GM12878 (cell line): ENCODE measurements at regions not wholly inside any gene's neighbourhood (a gene's known extent, or its start where the extent isn't known, plus 50 kb on each side); places are given as distances from the start of the nearest gene placed in this dataset.

Experiments used
- ATAC-seq: fragments of 200-7000 bp; cut with Tn5 transposase; 3 replicates; pipeline ENCODE4 v1.9.1; 2020; ENCODE audit warnings: mild to moderate bottlenecking, moderate library complexity
- BruUV-seq: library from RNA; stranded (reverse); fragments of 400-500 nt; replicated peaks from 2 replicates; lab custom pipeline; 2021; lab: Mats Ljungman, UMichigan
- CTCF ChIA-PET: fragments of 300-600 bp; sonication (Branson Sonifier 250); formaldehyde crosslinking; extraction: SDS; loops from one replicate; lab custom pipeline; 2021; ENCODE audit warnings: inconsistent platforms; lab: Yijun Ruan, JAX
- POLR2A ChIA-PET: fragments of 350-600 bp; formaldehyde crosslinking; extraction: SDS; loops from one replicate; lab custom pipeline; 2021; ENCODE audit warnings: inconsistent platforms; lab: Charles Lee
- RAD21 ChIA-PET: fragments of 300-600 bp; sonication (Branson Sonifier 250); formaldehyde crosslinking; loops from one replicate; lab custom pipeline; 2023; ENCODE audit warnings: antibody characterized with exemption; ENCODE audit not compliant: unreplicated experiment; lab: Charles Lee
- SMC1A ChIA-PET: fragments of 300-600 bp; sonication (Branson Sonifier 250); formaldehyde crosslinking; loops from one replicate; lab custom pipeline; 2023; ENCODE audit not compliant: unreplicated experiment, uncharacterized antibody; lab: Charles Lee
- DNase-seq: peaks from one replicate; pipeline ENCODE4 v3.0.0-alpha.2; 2011; ENCODE audit warnings: low read depth, low spot score
- FAIRE-seq: peaks from 3 replicates; lab custom pipeline; 2011; peaks lifted over from hg19 to GRCh38; lab: Jason Lieb, UNC
- H2AFZ ChIP-seq: 2 replicates; pipeline ENCODE4 v1.6.0; 2011; ENCODE audit warnings: low read depth, low read length, control low read depth; ENCODE audit not compliant: control insufficient read depth
- H3K27ac ChIP-seq: 2 replicates; pipeline ENCODE4 v1.5.1; 2011; ENCODE audit warnings: control low read depth; ENCODE audit not compliant: control insufficient read depth, insufficient read depth
- H3K27me3 ChIP-seq, 2 experiments: replicated peaks in 1 of 2; 2 replicates each; pipeline versions ENCODE4 v1.6.0 to v1.6.1; 2011; ENCODE audit warnings: low read length in 1 of 2; ENCODE audit not compliant: control insufficient read depth in 2 of 2, insufficient read depth in 2 of 2
- H3K36me3 ChIP-seq, 2 experiments: 2 replicates each; pipeline ENCODE4 v1.5.1; 2011; ENCODE audit warnings: low read length in 1 of 2; ENCODE audit not compliant: control insufficient read depth in 2 of 2, insufficient read depth in 2 of 2
- H3K4me1 ChIP-seq: 2 replicates; pipeline ENCODE4 v1.6.1; 2011; ENCODE audit warnings: mild to moderate bottlenecking, low read length, moderate library complexity, mixed read lengths; ENCODE audit not compliant: control insufficient read depth, insufficient read depth
- H3K4me2 ChIP-seq: 2 replicates; pipeline ENCODE4 v1.6.0; 2011; ENCODE audit warnings: control low read depth; ENCODE audit not compliant: control insufficient read depth, insufficient read depth
- H3K4me3 ChIP-seq: fragments of 200-600 bp; sonication (generic); 2 replicates; pipeline ENCODE4 v1.5.1; 2016
- H3K79me2 ChIP-seq: 2 replicates; pipeline ENCODE4 v1.6.0; 2011; ENCODE audit warnings: low read length; ENCODE audit not compliant: control insufficient read depth, insufficient read depth
- H3K9ac ChIP-seq: 2 replicates; pipeline ENCODE4 v1.8.0; 2011; ENCODE audit warnings: low read length, control low read depth, mixed read lengths; ENCODE audit not compliant: control insufficient read depth, insufficient read depth
- H3K9me3 ChIP-seq: replicated peaks from 3 replicates; pipeline ENCODE4 v1.5.1; 2011; ENCODE audit warnings: mild to moderate bottlenecking, low read length; ENCODE audit not compliant: control insufficient read depth, insufficient read depth
- H4K20me1 ChIP-seq: 2 replicates; pipeline ENCODE4 v1.6.0; 2011; ENCODE audit not compliant: control insufficient read depth, insufficient read depth
- CBX3 ChIP-seq: fragments of 200-600 bp; sonication (generic); IDR thresholded peaks from 2 replicates; pipeline ENCODE4 v1.6.1; 2016; ENCODE audit warnings: low read depth, borderline replicate concordance
- CBX5 ChIP-seq: sonication (generic); IDR thresholded peaks from 2 replicates; pipeline ENCODE4 v1.6.1; 2016; ENCODE audit warnings: low read depth, moderate library complexity, mild to moderate bottlenecking, inconsistent platforms
- CHD2 ChIP-seq: IDR thresholded peaks from 2 replicates; pipeline ENCODE4 v1.6.1; 2011; ENCODE audit warnings: low read depth, low read length, improper control_type of control experiment, borderline replicate concordance
- DPF2 ChIP-seq: fragments of 450-650 bp; IDR thresholded peaks from 2 replicates; pipeline ENCODE4 v1.6.1; 2017; ENCODE audit warnings: mild to moderate bottlenecking
- ELK1 ChIP-seq: IDR thresholded peaks from 2 replicates; pipeline ENCODE4 v1.6.1; 2012; ENCODE audit warnings: low read depth, low read length, improper control_type of control experiment
- ESRRA ChIP-seq: IDR thresholded peaks from 2 replicates; pipeline ENCODE4 v1.6.1; 2012; ENCODE audit warnings: mild to moderate bottlenecking, low read length, improper control_type of control experiment
- GATAD2B ChIP-seq: fragments of 450-650 bp; conservative IDR thresholded peaks from 2 replicates; pipeline ENCODE4 v1.6.1; 2017; ENCODE audit warnings: low read depth, mild to moderate bottlenecking, moderate library complexity
- JUNB ChIP-seq: IDR thresholded peaks from 2 replicates; pipeline ENCODE4 v1.6.1; 2016; ENCODE audit warnings: antibody characterized with exemption, mild to moderate bottlenecking
- KLF5 ChIP-seq: fragments of 450-650 bp; IDR thresholded peaks from 2 replicates; pipeline ENCODE4 v1.6.1; 2014; ENCODE audit warnings: mild to moderate bottlenecking; ENCODE audit not compliant: partially characterized antibody
- LARP7 ChIP-seq: fragments of 450-650 bp; IDR thresholded peaks from 2 replicates; pipeline ENCODE4 v1.6.1; 2017; ENCODE audit warnings: mild to moderate bottlenecking
- PKNOX1 ChIP-seq: fragments of 450-650 bp; IDR thresholded peaks from 2 replicates; pipeline ENCODE4 v1.6.1; 2016; ENCODE audit warnings: mild to moderate bottlenecking
- SMC3 ChIP-seq: IDR thresholded peaks from 2 replicates; pipeline ENCODE4 v1.6.1; 2011; ENCODE audit warnings: low read length, improper control_type of control experiment, borderline replicate concordance
- TARDBP ChIP-seq: IDR thresholded peaks from 2 replicates; pipeline ENCODE4 v1.6.1; 2016; ENCODE audit warnings: borderline replicate concordance
- TBL1XR1 ChIP-seq: IDR thresholded peaks from 2 replicates; pipeline ENCODE4 v1.6.1; 2012; ENCODE audit warnings: low read depth, low read length, improper control_type of control experiment
- TCF12 ChIP-seq: IDR thresholded peaks from 2 replicates; pipeline ENCODE4 v1.6.1; 2011; ENCODE audit warnings: low read depth, mild to moderate bottlenecking, low read length
- TCF7 ChIP-seq: IDR thresholded peaks from 2 replicates; pipeline ENCODE4 v1.6.1; 2014; ENCODE audit warnings: antibody characterized with exemption, borderline replicate concordance
- ZBED1 ChIP-seq: IDR thresholded peaks from 2 replicates; pipeline ENCODE4 v1.6.1; 2016; ENCODE audit warnings: borderline replicate concordance
- ZBTB40 ChIP-seq: fragments of 450-650 bp; IDR thresholded peaks from 2 replicates; pipeline ENCODE4 v1.6.1; 2016; ENCODE audit warnings: mild to moderate bottlenecking, moderate library complexity, borderline replicate concordance
- WGBS: methylation state at CpG from one replicate; pipeline ENCODE4 v1.1.6; 2016; ENCODE audit warnings: low lambda C conversion rate; ENCODE audit not compliant: insufficient replicate concordance, insufficient coverage; ENCODE audit errors: missing lambda C conversion rate; 5-methylcytosine and 5-hydroxymethylcytosine counted together
- in situ Hi-C: fragments of 300-500 bp; cut with MboI; formaldehyde crosslinking; loops from 9 replicates; pipeline ENCODE4 v1.14.3; 2018; ENCODE audit warnings: mixed read lengths
- intact Hi-C: fragments of 100-400 bp; cut with micrococcal nuclease; formaldehyde crosslinking; loops from one replicate; pipeline ENCODE4 v1.14.2; 2022; ENCODE audit not compliant: unreplicated experiment

- no peak for TF ChIP-seq KLF5
Measured at GRCh38 chr5:120365656-120366446, 98.2 kb upstream of the PRR16 start (continued).

- Histone ChIP-seq H3K4me1 (no peaks in the 10 kb centered on the region), H3K27me3 (no peaks in the 10 kb centered on the region), H3K27ac (no peak overlapping the region), H3K4me2 (no peak overlapping the region), H3K36me3 (no peaks in the 10 kb centered on the region), H3K4me3 (no peak overlapping the region), H3K9ac (no peak overlapping the region), H4K20me1 (no peaks in the 10 kb centered on the region), H3K79me2 (no peaks in the 10 kb centered on the region), H2AFZ (no peak overlapping the region), H3K9me3 (no peaks in the 10 kb centered on the region)
- 49% methylated on average over 13 of the region's 13 CpGs for WGBS
- CTCF ChIA-PET = no interaction called here
- in situ Hi-C loops = no loop called here
- RAD21 ChIA-PET = no interaction called here
- intact Hi-C loops = no loop called here
- POLR2A ChIA-PET = no interaction called here
- SMC1A ChIA-PET = no interaction called here
- FAIRE-seq (no peak), ATAC-seq (no peak), DNase-seq (no peak)
- BruUV-seq = no TSS peak
- TF ChIP-seq TCF7 (no peak), PKNOX1 (no peak), CBX3 (no peak), SMC3 (no peak), TARDBP (no peak), CHD2 (no peak), GATAD2B (no peak), CBX5 (no peak), ZBED1 (no peak), ESRRA (no peak), ELK1 (no peak), LARP7 (no peak), TBL1XR1 (no peak), TCF12 (no peak), DPF2 (no peak), JUNB (no peak), ZBTB40 (no peak)
Measured at GRCh38 chr5:120367896-120368634, 96.0 kb upstream of the PRR16 start.
